Type B pancreatic cell (in vitro differentiated cells): ENCODE measurements at regions not wholly inside any gene's neighbourhood (a gene's known extent, or its start where the extent isn't known, plus 50 kb on each side); places are given as distances from the start of the nearest gene placed in this dataset.
A peak's percentile ranks its signal among the peaks of the same experiment; 100 is the strongest.

Source experiments
- DNase-seq: peaks from one replicate; pipeline ENCODE4 v3.0.0; 2021; ENCODE audit warnings: mixed read lengths; ENCODE audit not compliant: unreplicated experiment; ENCODE audit errors: extremely low spot score
- H3K27ac Mint-ChIP-seq: 2 replicates; pipeline ENCODE4 v1.8.0; 2021; ENCODE audit warnings: mild to moderate bottlenecking, mixed read lengths
- H3K27me3 Mint-ChIP-seq: 2 replicates; pipeline ENCODE4 v1.8.0; 2021; ENCODE audit warnings: mixed read lengths
- H3K36me3 Mint-ChIP-seq: 2 replicates; pipeline ENCODE4 v1.8.0; 2021; ENCODE audit warnings: mixed read lengths
- H3K4me1 Mint-ChIP-seq: one replicate; pipeline ENCODE4 v1.8.0; 2021; ENCODE audit warnings: mixed read lengths; ENCODE audit not compliant: unreplicated experiment
- H3K4me3 Mint-ChIP-seq: 2 replicates; pipeline ENCODE4 v1.8.0; 2021; ENCODE audit warnings: mild to moderate bottlenecking, mixed read lengths
- H3K9me3 Mint-ChIP-seq: 2 replicates; pipeline ENCODE4 v1.8.0; 2021; ENCODE audit warnings: mixed read lengths
- CTCF ChIP-seq: fragments of 200-600 bp; sonication (generic); conservative IDR thresholded peaks from 2 replicates; pipeline ENCODE4 v1.5.0; 2021; ENCODE audit warnings: antibody characterized with exemption, mild to moderate bottlenecking

GRCh38 chr5:81852291-81853029 lies 101.6 kb upstream of the SSBP2 start:
- Mint-ChIP-seq H3K4me1 (peaks cover 72% of the 10 kb centered on the region), H3K4me3 (peak overlapping the region; percentile 96), H3K9me3 (no peaks in the 10 kb centered on the region), H3K27ac (peak overlapping the region; percentile 97), H3K27me3 (no peaks in the 10 kb centered on the region), H3K36me3 (peaks cover 7% of the 10 kb centered on the region)
- no peak for TF ChIP-seq CTCF
- no peak for DNase-seq

DNA sequence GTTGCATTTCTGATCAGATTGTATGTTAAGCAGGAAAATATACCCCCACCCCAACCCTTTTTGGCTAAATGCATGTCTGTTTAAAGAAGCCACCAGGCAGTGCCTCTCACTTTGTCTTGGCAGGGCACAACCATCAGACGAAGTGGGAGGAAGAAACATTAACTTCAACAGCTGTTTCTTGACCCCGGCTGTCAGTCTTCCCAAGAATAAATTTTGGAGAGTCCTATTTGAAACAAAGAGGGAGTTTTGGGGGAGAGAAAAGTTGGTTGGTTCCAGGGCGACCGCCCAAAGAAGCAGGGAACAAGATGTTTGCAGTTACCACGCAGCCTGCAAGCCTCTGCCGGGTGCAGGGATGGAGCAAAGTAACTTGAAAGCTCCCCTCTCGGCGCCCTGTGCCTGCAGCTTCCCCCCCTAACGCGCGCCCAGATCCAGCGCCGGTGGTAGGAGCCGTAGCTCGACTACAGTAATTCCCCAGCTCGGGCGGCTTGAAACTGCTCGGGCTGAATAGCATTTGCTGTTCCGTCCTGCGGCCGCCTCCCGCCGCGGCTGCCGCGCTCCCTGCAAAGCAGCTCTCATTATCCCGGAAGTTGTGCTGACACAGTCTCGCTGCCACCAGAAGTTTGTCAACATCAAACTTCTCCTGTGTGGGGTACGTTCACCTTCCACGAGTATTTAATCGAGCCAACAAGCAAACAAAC lies 100.7 kb upstream of the SSBP2 start:
- H3K36me3 Mint-ChIP-seq: peaks cover 7% of the 10 kb centered on the region

DNA sequence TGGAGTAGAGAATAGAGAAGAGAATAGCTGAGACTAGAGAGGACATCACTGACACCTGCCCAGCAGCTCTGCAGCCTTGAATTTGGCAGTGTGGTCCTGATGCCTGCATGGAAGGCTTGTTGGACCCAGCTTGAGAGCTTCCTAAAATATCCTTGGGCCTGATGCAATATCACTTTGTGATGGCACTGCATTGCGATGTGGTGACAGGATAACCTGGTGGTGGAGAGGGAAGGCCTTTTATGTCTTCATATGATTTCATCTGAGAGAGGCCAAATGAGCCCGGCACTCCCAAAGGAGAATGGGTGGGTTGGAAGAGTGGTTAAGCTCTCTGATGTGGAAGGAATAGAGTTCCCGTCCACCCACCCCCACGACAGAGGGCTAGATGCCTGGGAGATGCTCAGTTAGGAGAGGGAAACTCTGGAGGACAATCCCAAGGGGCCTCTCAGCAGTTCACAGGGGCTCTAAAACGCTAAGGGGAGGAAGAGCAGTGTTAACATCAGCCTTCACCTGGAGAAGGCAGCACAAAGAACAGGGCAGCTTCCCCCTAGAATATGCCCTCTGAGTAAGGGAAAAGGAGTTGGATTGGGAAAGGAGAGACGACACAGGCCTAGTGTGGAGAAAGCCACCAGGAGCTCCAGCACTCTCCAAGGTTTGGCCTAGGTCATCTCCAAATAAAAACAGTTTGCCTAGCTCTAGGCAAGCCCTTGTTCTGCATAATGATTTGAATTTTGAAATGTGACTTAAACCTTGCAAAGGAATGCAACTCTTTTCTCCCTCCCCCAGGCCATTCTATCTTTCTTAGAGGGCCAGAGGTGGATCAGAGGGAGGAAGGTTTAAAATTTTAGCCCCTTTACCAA lies 99.8 kb upstream of the SSBP2 start:
- H3K9me3 Mint-ChIP-seq: no peaks in the 10 kb centered on the region
- TF ChIP-seq CTCF: no peak
- H3K27ac Mint-ChIP-seq: peak overlapping the region; percentile 97
- no peaks in the 10 kb centered on the region for H3K27me3 Mint-ChIP-seq
- peaks cover 71% of the 10 kb centered on the region for H3K4me1 Mint-ChIP-seq
- no peak for DNase-seq
- H3K36me3 Mint-ChIP-seq: peaks cover 7% of the 10 kb centered on the region
- peak overlapping the region; percentile 96 for H3K4me3 Mint-ChIP-seq

More for the DNA sequence above, 100.7 kb upstream of the SSBP2 start:
- H3K4me3 Mint-ChIP-seq: peak overlapping the region; percentile 96
- no peaks in the 10 kb centered on the region for H3K27me3 Mint-ChIP-seq
- H3K9me3 Mint-ChIP-seq: no peaks in the 10 kb centered on the region
- peak overlapping the region; percentile 97 for H3K27ac Mint-ChIP-seq
- peak; percentile 96 for DNase-seq
- H3K4me1 Mint-ChIP-seq: peaks cover 75% of the 10 kb centered on the region
- no peak for TF ChIP-seq CTCF

GRCh38 chr5:81849770-81850367 lies 99.0 kb upstream of the SSBP2 start:
- Mint-ChIP-seq H3K4me3 (peak overlapping the region; percentile 42), H3K9me3 (no peaks in the 10 kb centered on the region), H3K27me3 (no peaks in the 10 kb centered on the region), H3K36me3 (peaks cover 7% of the 10 kb centered on the region), H3K4me1 (peaks cover 65% of the 10 kb centered on the region), H3K27ac (peak overlapping the region; percentile 97)
- no peak for TF ChIP-seq CTCF
- no peak for DNase-seq

- Mint-ChIP-seq H3K36me3 (peaks cover 7% of the 10 kb centered on the region), H3K9me3 (no peaks in the 10 kb centered on the region), H3K4me1 (peaks cover 53% of the 10 kb centered on the region), H3K27me3 (no peaks in the 10 kb centered on the region), H3K4me3 (no peak overlapping the region), H3K27ac (no peak overlapping the region)
- DNase-seq: no peak
- TF ChIP-seq CTCF: no peak
Observed at GRCh38 chr5:81848362-81848880, 97.5 kb upstream of the SSBP2 start.
